Hepatocyte (in vitro differentiated cells): ENCODE measurements at regions not wholly inside any gene's neighbourhood (a gene's known extent, or its start where the extent isn't known, plus 50 kb on each side); places are given as distances from the start of the nearest gene placed in this dataset.

Source experiments
- DNase-seq: peaks from one replicate; pipeline ENCODE4 v3.0.0-alpha.2; 2016; ENCODE audit warnings: low spot score
- H2AFZ ChIP-seq: fragments of 200-600 bp; sonication (generic); 2 replicates; pipeline ENCODE4 v1.6.0; 2016; ENCODE audit warnings: antibody characterized with exemption, mild to moderate bottlenecking
- H3K27ac ChIP-seq: fragments of 200-600 bp; sonication (generic); 2 replicates; pipeline ENCODE4 v1.5.1; 2016; ENCODE audit warnings: mild to moderate bottlenecking
- H3K27me3 ChIP-seq: fragments of 200-600 bp; sonication (generic); 2 replicates; pipeline ENCODE4 v1.6.1; 2016
- H3K36me3 ChIP-seq: fragments of 200-600 bp; sonication (generic); replicated peaks from 2 replicates; pipeline ENCODE4 v1.5.1; 2016; ENCODE audit warnings: low read depth; ENCODE audit not compliant: insufficient read depth
- H3K4me1 ChIP-seq: fragments of 200-600 bp; sonication (generic); 2 replicates; pipeline ENCODE4 v1.5.1; 2016; ENCODE audit warnings: mild to moderate bottlenecking, moderate library complexity; ENCODE audit not compliant: insufficient read depth
- H3K4me2 ChIP-seq: fragments of 200-600 bp; sonication (generic); 2 replicates; pipeline ENCODE4 v1.6.0; 2016
- H3K4me3 ChIP-seq: fragments of 200-600 bp; sonication (generic); 2 replicates; pipeline ENCODE4 v1.5.1; 2016; ENCODE audit warnings: mild to moderate bottlenecking
- H3K79me2 ChIP-seq: fragments of 200-600 bp; sonication (generic); 2 replicates; pipeline ENCODE4 v1.6.0; 2017; ENCODE audit warnings: mild to moderate bottlenecking
- H3K9me2 ChIP-seq: fragments of 200-600 bp; sonication (generic); replicated peaks from 2 replicates; pipeline ENCODE4 v1.6.0; 2017; ENCODE audit warnings: mild to moderate bottlenecking; ENCODE audit not compliant: insufficient read depth
- H3K9me3 ChIP-seq: fragments of 200-600 bp; sonication (generic); 2 replicates; pipeline ENCODE4 v1.5.1; 2016; ENCODE audit warnings: low read depth, mild to moderate bottlenecking
- H4K20me1 ChIP-seq: fragments of 200-600 bp; sonication (generic); 2 replicates; pipeline ENCODE4 v1.6.0; 2016; ENCODE audit warnings: mild to moderate bottlenecking; ENCODE audit not compliant: insufficient read depth, poor library complexity, severe bottlenecking
- CTCF ChIP-seq: fragments of 200-600 bp; sonication (generic); IDR thresholded peaks from 2 replicates; pipeline ENCODE4 v1.5.1; 2016; ENCODE audit warnings: antibody characterized with exemption, mild to moderate bottlenecking; ENCODE audit not compliant: poor library complexity
- EZH2 ChIP-seq: fragments of 200-600 bp; sonication (generic); IDR thresholded peaks from 2 replicates; pipeline ENCODE4 v1.6.1; 2016; ENCODE audit warnings: antibody characterized with exemption, mild to moderate bottlenecking, borderline replicate concordance
- EZH2phosphoT487 ChIP-seq: fragments of 200-600 bp; sonication (generic); IDR thresholded peaks from one replicate; pipeline ENCODE4 v1.6.1; 2018; ENCODE audit warnings: antibody characterized with exemption, mild to moderate bottlenecking, low read depth, moderate library complexity; ENCODE audit not compliant: unreplicated experiment, severe bottlenecking
- WGBS: methylation state at CpG from one replicate; pipeline ENCODE4 v1.1.6; 2016; ENCODE audit warnings: low lambda C conversion rate; ENCODE audit errors: missing lambda C conversion rate; 5-methylcytosine and 5-hydroxymethylcytosine counted together

GRCh38 chr2:9702604-9703084, 71.8 kb upstream of the YWHAQ start:
- no peak overlapping the region for H3K4me3 ChIP-seq
- no peaks in the 10 kb centered on the region for H3K27me3 ChIP-seq
- no peaks in the 10 kb centered on the region for H3K36me3 ChIP-seq
- no peaks in the 10 kb centered on the region for H3K9me2 ChIP-seq
- no peak for TF ChIP-seq EZH2
- no peak for TF ChIP-seq EZH2phosphoT487
- TF ChIP-seq CTCF: no peak
- no peaks in the 10 kb centered on the region for H4K20me1 ChIP-seq
- no peaks in the 10 kb centered on the region for H3K9me3 ChIP-seq
- peaks cover 19% of the 10 kb centered on the region for H3K4me1 ChIP-seq
- 80% methylated on average over 3 of the region's 3 CpGs for WGBS
- H3K27ac ChIP-seq: no peak overlapping the region
- no peak for DNase-seq
- H3K79me2 ChIP-seq: no peaks in the 10 kb centered on the region
- peak overlapping the region; percentile 32 for H3K4me2 ChIP-seq
- no peak overlapping the region for H2AFZ ChIP-seq

- H2AFZ ChIP-seq: no peak overlapping the region
- no peaks in the 10 kb centered on the region for H3K9me2 ChIP-seq
- peak overlapping the region; percentile 32 for H3K4me2 ChIP-seq
- H3K4me1 ChIP-seq: peaks cover 18% of the 10 kb centered on the region
- peak overlapping the region; percentile 67 for H3K27ac ChIP-seq
- no peak for TF ChIP-seq EZH2
- TF ChIP-seq EZH2phosphoT487: no peak
- TF ChIP-seq CTCF: no peak
- no peaks in the 10 kb centered on the region for H3K9me3 ChIP-seq
- peak; percentile 64 for DNase-seq
- H3K4me3 ChIP-seq: no peak overlapping the region
- no peaks in the 10 kb centered on the region for H3K36me3 ChIP-seq
- H4K20me1 ChIP-seq: no peaks in the 10 kb centered on the region
- no peaks in the 10 kb centered on the region for H3K79me2 ChIP-seq
- WGBS: 58% methylated on average over 10 of the region's 11 CpGs
- H3K27me3 ChIP-seq: no peaks in the 10 kb centered on the region
Measured at GRCh38 chr2:9703085-9703678, 72.4 kb upstream of the YWHAQ start.

- Histone ChIP-seq H3K79me2 (no peaks in the 10 kb centered on the region), H3K9me2 (no peaks in the 10 kb centered on the region), H3K36me3 (no peaks in the 10 kb centered on the region), H3K4me2 (peak overlapping the region; percentile 32), H3K4me3 (no peak overlapping the region), H4K20me1 (no peaks in the 10 kb centered on the region), H3K9me3 (no peaks in the 10 kb centered on the region), H3K27me3 (no peaks in the 10 kb centered on the region), H2AFZ (no peak overlapping the region), H3K4me1 (peaks cover 18% of the 10 kb centered on the region), H3K27ac (peak overlapping the region; percentile 67)
- WGBS: 60% methylated on average over 3 of the region's 3 CpGs
- TF ChIP-seq EZH2phosphoT487: no peak
- no peak for TF ChIP-seq CTCF
- TF ChIP-seq EZH2: no peak
- DNase-seq: peak; percentile 83
Measured at GRCh38 chr2:9703701-9704221, 73.0 kb upstream of the YWHAQ start.
